ENCODE measurements at regions not wholly inside any gene's neighbourhood (a gene's known extent, or its start where the extent isn't known, plus 50 kb on each side); places are given as distances from the start of the nearest gene placed in this dataset.

GRCh38 chr1:22262583-22262982, 119.7 kb upstream of the WNT4 start:
- Histone ChIP-seq H3K4me1 (no peaks in the 10 kb centered on the region), H3K4me3 (no peak overlapping the region), H3K27me3 (no peaks in the 10 kb centered on the region), H3K36me3 (no peaks in the 10 kb centered on the region), H3K9me3 (no peaks in the 10 kb centered on the region), H3K27ac (no peak overlapping the region)
- TF ChIP-seq POLR2A (IDR thresholded peaks at IDR 0.05) (no peak), CTCF (IDR thresholded peaks at IDR 0.05) (no peak), POLR2AphosphoS5 (IDR thresholded peaks at IDR 0.05) (no peak)
- DNase-seq (ENCODE audit: low spot score in 2 of 2) = no peak
- intact Hi-C loops (cut with DNase I; ENCODE audit: low total_unique reads) = loop anchor here (5.0 kb wide), 1 partner anchor 855 kb away; no protein-coding TSS in a partner anchor

- no peak for TF ChIP-seq POLR2A (IDR thresholded peaks at IDR 0.05)
- TF ChIP-seq CTCF (IDR thresholded peaks at IDR 0.05) = no peak
- TF ChIP-seq POLR2AphosphoS5 (IDR thresholded peaks at IDR 0.05) = no peak
- Histone ChIP-seq H3K27me3 (no peaks in the 10 kb centered on the region), H3K4me3 (no peak overlapping the region), H3K4me1 (no peaks in the 10 kb centered on the region), H3K9me3 (no peaks in the 10 kb centered on the region), H3K36me3 (no peaks in the 10 kb centered on the region), H3K27ac (no peak overlapping the region)
- intact Hi-C loops (cut with DNase I; ENCODE audit: low total_unique reads) = loop anchor here (5.0 kb wide), 1 partner anchor 856 kb away; no protein-coding TSS in a partner anchor
- DNase-seq (ENCODE audit: low spot score in 2 of 2) = no peak
Observed at GRCh38 chr1:22263359-22263758, 120.5 kb upstream of the WNT4 start.

- intact Hi-C loops (cut with DNase I; ENCODE audit: low total_unique reads) = loop anchor here (5.0 kb wide), 1 partner anchor 857 kb away; no protein-coding TSS in a partner anchor
- Histone ChIP-seq H3K27me3 (no peaks in the 10 kb centered on the region), H3K36me3 (no peaks in the 10 kb centered on the region), H3K9me3 (no peaks in the 10 kb centered on the region), H3K4me3 (no peak overlapping the region), H3K4me1 (no peaks in the 10 kb centered on the region), H3K27ac (no peak overlapping the region)
- no peak for DNase-seq (ENCODE audit: low spot score in 2 of 2)
- no peak for TF ChIP-seq POLR2AphosphoS5 (IDR thresholded peaks at IDR 0.05)
- TF ChIP-seq POLR2A (IDR thresholded peaks at IDR 0.05) = no peak
- no peak for TF ChIP-seq CTCF (IDR thresholded peaks at IDR 0.05)
Observed at GRCh38 chr1:22264464-22265341, 121.8 kb upstream of the WNT4 start.

- no peak overlapping the region for H3K27ac ChIP-seq
- H3K9me3 ChIP-seq = no peaks in the 10 kb centered on the region
- no peak overlapping the region for H3K4me3 ChIP-seq
- intact Hi-C loops (cut with DNase I; ENCODE audit: low total_unique reads) = no loop called here
- no peaks in the 10 kb centered on the region for H3K36me3 ChIP-seq
- H3K4me1 ChIP-seq = no peaks in the 10 kb centered on the region
- H3K27me3 ChIP-seq = no peaks in the 10 kb centered on the region
- DNase-seq (ENCODE audit: low spot score in 2 of 2) = no peak
- no peak for TF ChIP-seq CTCF (IDR thresholded peaks at IDR 0.05)
- TF ChIP-seq POLR2AphosphoS5 (IDR thresholded peaks at IDR 0.05) = no peak
- TF ChIP-seq POLR2A (IDR thresholded peaks at IDR 0.05) = no peak
Observed at GRCh38 chr1:22266141-22266540, 123.2 kb upstream of the WNT4 start.

- no peaks in the 10 kb centered on the region for H3K9me3 ChIP-seq
- no peak overlapping the region for H3K27ac ChIP-seq
- TF ChIP-seq POLR2A (IDR thresholded peaks at IDR 0.05) = no peak
- no peak for DNase-seq (ENCODE audit: low spot score in 2 of 2)
- intact Hi-C loops (cut with DNase I; ENCODE audit: low total_unique reads) = no loop called here
- H3K4me3 ChIP-seq = no peak overlapping the region
- H3K4me1 ChIP-seq = no peaks in the 10 kb centered on the region
- no peaks in the 10 kb centered on the region for H3K27me3 ChIP-seq
- H3K36me3 ChIP-seq = no peaks in the 10 kb centered on the region
Observed at GRCh38 chr1:22267413-22268175, 124.7 kb upstream of the WNT4 start.
